K562 (cell line): ENCODE measurements at regions not wholly inside any gene's neighbourhood (a gene's known extent, or its start where the extent isn't known, plus 50 kb on each side); places are given as distances from the start of the nearest gene placed in this dataset.

Experiments used
- ARID2 ChIP-seq: fragments of 450-650 bp; IDR thresholded peaks from 2 replicates; pipeline ENCODE4 v1.6.1; 2017; ENCODE audit warnings: antibody characterized with exemption, mild to moderate bottlenecking
- CBX5 ChIP-seq: IDR thresholded peaks from 2 replicates; pipeline ENCODE4 v1.6.1; 2014; ENCODE audit warnings: low read depth, borderline replicate concordance
- CLOCK ChIP-seq: fragments of 250-450 bp; sonication (Bioruptor Pico); IDR thresholded peaks from 2 replicates; pipeline ENCODE4 v1.4.0; 2020; ENCODE audit warnings: mild to moderate bottlenecking, moderate library complexity, borderline replicate concordance
- DDX20 ChIP-seq: fragments of 450-650 bp; IDR thresholded peaks from 2 replicates; pipeline ENCODE4 v1.6.1; 2016; ENCODE audit warnings: missing genetic modification characterization, low read depth, mild to moderate bottlenecking, missing compliant biosample characterization, moderate library complexity
- E2F8 ChIP-seq: fragments of 450-650 bp; IDR thresholded peaks from 2 replicates; pipeline ENCODE4 v1.7.1; 2018; ENCODE audit warnings: mild to moderate bottlenecking, low read depth; ENCODE audit not compliant: partially characterized antibody
- ETV5 ChIP-seq: sonication (generic); formaldehyde crosslinking; IDR thresholded peaks from 2 replicates; pipeline ENCODE4 v1.4.0; 2020; ENCODE audit warnings: low read depth, mild to moderate bottlenecking, missing genetic modification reagents
- HMGXB4 ChIP-seq: sonication (generic); formaldehyde crosslinking; IDR thresholded peaks from 2 replicates; pipeline ENCODE4 v1.8.1; 2023; ENCODE audit warnings: mild to moderate bottlenecking, missing genetic modification reagents
- ID3 ChIP-seq, 2 experiments: fragments of 250-450 bp in 1 of 2; fragments of 450-650 bp in 1 of 2; sonication (Bioruptor Pico) in 1 of 2; IDR thresholded peaks; 2 replicates each; pipeline versions ENCODE4 v1.6.1 to v1.8.0; 2016 to 2021; ENCODE audit warnings: mild to moderate bottlenecking in 2 of 2, moderate library complexity in 2 of 2, missing compliant biosample characterization in 1 of 2, missing genetic modification characterization in 1 of 2
- KDM5B ChIP-seq: fragments of 200-600 bp; sonication (generic); IDR thresholded peaks from 2 replicates; pipeline ENCODE4 v1.6.1; 2012; ENCODE audit warnings: low read depth, mild to moderate bottlenecking, moderate library complexity, low read length, control low read depth, inconsistent platforms; ENCODE audit not compliant: insufficient replicate concordance
- KLF10 ChIP-seq: fragments of 250-450 bp; sonication (Bioruptor Pico); IDR thresholded peaks from 2 replicates; pipeline ENCODE4 v1.6.1; 2021; ENCODE audit warnings: matching md5 sums
- MTA3 ChIP-seq: fragments of 450-650 bp; formaldehyde crosslinking; IDR thresholded peaks from 2 replicates; pipeline ENCODE4 v1.6.1; 2017; ENCODE audit warnings: mild to moderate bottlenecking, borderline replicate concordance
- NCOR1 ChIP-seq: fragments of 450-650 bp; IDR thresholded peaks from 2 replicates; pipeline ENCODE4 v1.6.1; 2016; ENCODE audit warnings: mild to moderate bottlenecking, moderate library complexity
- NEUROD1 ChIP-seq: fragments of 150-350 bp; IDR thresholded peaks from 2 replicates; pipeline ENCODE4 v1.6.1; 2014; ENCODE audit warnings: borderline replicate concordance, low read length, low read depth; ENCODE audit not compliant: partially characterized antibody
- PHF21A ChIP-seq: fragments of 450-650 bp; IDR thresholded peaks from 2 replicates; pipeline ENCODE4 v1.6.1; 2017; ENCODE audit warnings: low read depth, borderline replicate concordance
- TCF7L2 ChIP-seq: fragments of 150-350 bp; IDR thresholded peaks from 2 replicates; pipeline ENCODE4 v1.6.1; 2016; ENCODE audit warnings: low read depth, mild to moderate bottlenecking, low read length, moderate library complexity
- ZFP1 ChIP-seq: fragments of 450-650 bp; formaldehyde crosslinking; IDR thresholded peaks from 2 replicates; pipeline ENCODE4 v1.4.0; 2020; ENCODE audit warnings: mild to moderate bottlenecking, mixed read lengths
- ZNF655 ChIP-seq: fragments of 250-450 bp; sonication (Bioruptor Pico); IDR thresholded peaks from 2 replicates; pipeline ENCODE4 v1.5.0; 2021
- ZNF696 ChIP-seq: fragments of 250-450 bp; sonication (Bioruptor Pico); conservative IDR thresholded peaks from 2 replicates; pipeline ENCODE4 v1.4.0; 2020; ENCODE audit warnings: mild to moderate bottlenecking, moderate library complexity
- ZNF764 ChIP-seq: fragments of 250-450 bp; sonication (Bioruptor Pico); IDR thresholded peaks from 2 replicates; pipeline ENCODE4 v1.4.0; 2020; ENCODE audit warnings: low read depth, mild to moderate bottlenecking, moderate library complexity

GRCh38 chr2:42931146-42931817, 138.9 kb upstream of the HAAO start (continued):
- TF ChIP-seq E2F8: no peak
- peak; percentile 41 for TF ChIP-seq NEUROD1
- TF ChIP-seq ZNF764 (CRISPR knock-in tag): no peak
- TF ChIP-seq ZNF655 (CRISPR knock-in tag): no peak
- no peak for TF ChIP-seq ZNF696
- no peak for TF ChIP-seq KLF10 (CRISPR knock-in tag)
- no peak for TF ChIP-seq TCF7L2
- no peak for TF ChIP-seq ZFP1
- 0 out of 2 replicates have a peak, but pooled peaks have one; percentile 12 for TF ChIP-seq CBX5
- 0 out of 2 replicates have a peak, but pooled peaks have one; percentile 32 for TF ChIP-seq MTA3
- TF ChIP-seq NCOR1: no peak
- no peak for TF ChIP-seq ID3 (CRISPR knock-in tag; IDR thresholded peaks at IDR 0.05)
- TF ChIP-seq ID3 (tag; IDR thresholded peaks at IDR 0.05): peak; percentile 16; the same call in 1 of the 2 replicates
- no peak for TF ChIP-seq CLOCK (CRISPR knock-in tag)
- TF ChIP-seq HMGXB4 (CRISPR knock-in tag): no peak
- no peak for TF ChIP-seq ARID2
- no peak for TF ChIP-seq PHF21A
- TF ChIP-seq KDM5B: no peak
- no peak for TF ChIP-seq ETV5 (CRISPR knock-in tag)
- TF ChIP-seq DDX20: no peak
